ENCODE measurements at regions not wholly inside any gene's neighbourhood (a gene's known extent, or its start where the extent isn't known, plus 50 kb on each side); places are given as distances from the start of the nearest gene placed in this dataset.

DNA sequence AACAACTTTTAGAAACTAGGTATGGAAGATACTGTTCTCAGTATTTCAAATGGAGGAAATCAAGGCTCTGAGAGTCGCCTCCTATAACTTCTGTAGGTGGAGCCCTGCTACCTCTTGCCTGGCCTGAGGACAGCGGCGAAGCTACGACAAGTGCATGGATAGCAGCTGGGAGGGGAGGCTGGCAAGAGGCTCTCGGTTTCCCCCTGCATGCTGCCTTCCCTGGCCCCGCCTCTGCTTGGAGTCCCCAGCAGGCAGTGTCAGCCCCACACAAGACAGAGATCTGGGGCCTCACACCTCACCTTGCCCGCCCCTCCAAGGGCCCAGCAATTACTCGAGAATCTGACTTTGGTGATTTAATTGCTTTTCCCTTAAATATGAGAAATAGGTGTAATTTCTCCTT lies 107.6 kb upstream of the POU3F3 start:
- Histone ChIP-seq H3K9me3 (ENCODE audit: insufficient read depth, low read length, severe bottlenecking) (no peaks in the 10 kb centered on the region), H3K27me3 (ENCODE audit: insufficient read depth, low read length, poor library complexity) (no peaks in the 10 kb centered on the region), H3K4me2 (ENCODE audit: insufficient read depth, low read length) (no peak overlapping the region), H3K27ac (ENCODE audit: low read length) (no peak overlapping the region), H3K79me2 (ENCODE audit: insufficient read depth, low read length) (no peaks in the 10 kb centered on the region), H3K36me3 (ENCODE audit: insufficient read depth, low read length) (no peaks in the 10 kb centered on the region), H4K20me1 (ENCODE audit: insufficient read depth, low read length) (no peaks in the 10 kb centered on the region), H3K4me1 (ENCODE audit: insufficient read depth, low read length) (no peaks in the 10 kb centered on the region), H3K9ac (ENCODE audit: low read depth, low read length) (no peak overlapping the region), H3K4me3 (ENCODE audit: low read depth in 1 of 2, low read length in 2 of 2) (no peak overlapping the region), H2AFZ (ENCODE audit: low read depth, low read length) (no peak overlapping the region)
- DNase-seq (no peak), ATAC-seq (ENCODE audit: insufficient read depth, low read depth) (no peak)
- TF ChIP-seq, protein P1, sequence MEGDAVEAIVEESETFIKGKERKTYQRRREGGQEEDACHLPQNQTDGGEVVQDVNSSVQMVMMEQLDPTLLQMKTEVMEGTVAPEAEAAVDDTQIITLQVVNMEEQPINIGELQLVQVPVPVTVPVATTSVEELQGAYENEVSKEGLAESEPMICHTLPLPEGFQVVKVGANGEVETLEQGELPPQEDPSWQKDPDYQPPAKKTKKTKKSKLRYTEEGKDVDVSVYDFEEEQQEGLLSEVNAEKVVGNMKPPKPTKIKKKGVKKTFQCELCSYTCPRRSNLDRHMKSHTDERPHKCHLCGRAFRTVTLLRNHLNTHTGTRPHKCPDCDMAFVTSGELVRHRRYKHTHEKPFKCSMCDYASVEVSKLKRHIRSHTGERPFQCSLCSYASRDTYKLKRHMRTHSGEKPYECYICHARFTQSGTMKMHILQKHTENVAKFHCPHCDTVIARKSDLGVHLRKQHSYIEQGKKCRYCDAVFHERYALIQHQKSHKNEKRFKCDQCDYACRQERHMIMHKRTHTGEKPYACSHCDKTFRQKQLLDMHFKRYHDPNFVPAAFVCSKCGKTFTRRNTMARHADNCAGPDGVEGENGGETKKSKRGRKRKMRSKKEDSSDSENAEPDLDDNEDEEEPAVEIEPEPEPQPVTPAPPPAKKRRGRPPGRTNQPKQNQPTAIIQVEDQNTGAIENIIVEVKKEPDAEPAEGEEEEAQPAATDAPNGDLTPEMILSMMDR (IDR thresholded peaks at IDR 0.05; ENCODE audit: borderline replicate concordance, extremely low read depth, low read length, poor library complexity, severe bottlenecking), result no peak
- TF ChIP-seq EZH2 (IDR thresholded peaks at IDR 0.05; ENCODE audit: borderline replicate concordance, low read depth, low read length, severe bottlenecking), result no peak

DNA sequence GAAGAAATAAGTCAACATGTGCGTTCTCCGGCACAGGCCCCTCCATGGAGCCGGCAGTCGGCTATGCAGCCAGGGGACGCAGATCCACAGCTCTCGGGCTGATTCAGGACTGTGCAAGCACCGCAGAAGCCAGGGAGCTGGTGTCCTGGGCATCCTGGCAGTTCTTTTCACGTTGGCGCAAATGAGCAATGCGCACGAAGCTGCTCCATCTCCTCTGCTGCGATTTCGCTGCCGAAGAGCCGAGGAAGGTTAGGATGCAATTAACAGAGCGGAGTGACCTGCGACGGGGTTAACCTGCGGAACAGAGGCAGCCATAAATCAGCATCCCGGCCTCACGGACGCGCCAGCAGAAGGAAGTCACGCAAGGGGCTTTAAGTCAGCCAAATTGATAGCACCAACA lies 107.1 kb upstream of the POU3F3 start:
- Histone ChIP-seq H3K27me3 (ENCODE audit: insufficient read depth, low read length, poor library complexity) (no peaks in the 10 kb centered on the region), H3K79me2 (ENCODE audit: insufficient read depth, low read length) (no peaks in the 10 kb centered on the region)

DNA sequence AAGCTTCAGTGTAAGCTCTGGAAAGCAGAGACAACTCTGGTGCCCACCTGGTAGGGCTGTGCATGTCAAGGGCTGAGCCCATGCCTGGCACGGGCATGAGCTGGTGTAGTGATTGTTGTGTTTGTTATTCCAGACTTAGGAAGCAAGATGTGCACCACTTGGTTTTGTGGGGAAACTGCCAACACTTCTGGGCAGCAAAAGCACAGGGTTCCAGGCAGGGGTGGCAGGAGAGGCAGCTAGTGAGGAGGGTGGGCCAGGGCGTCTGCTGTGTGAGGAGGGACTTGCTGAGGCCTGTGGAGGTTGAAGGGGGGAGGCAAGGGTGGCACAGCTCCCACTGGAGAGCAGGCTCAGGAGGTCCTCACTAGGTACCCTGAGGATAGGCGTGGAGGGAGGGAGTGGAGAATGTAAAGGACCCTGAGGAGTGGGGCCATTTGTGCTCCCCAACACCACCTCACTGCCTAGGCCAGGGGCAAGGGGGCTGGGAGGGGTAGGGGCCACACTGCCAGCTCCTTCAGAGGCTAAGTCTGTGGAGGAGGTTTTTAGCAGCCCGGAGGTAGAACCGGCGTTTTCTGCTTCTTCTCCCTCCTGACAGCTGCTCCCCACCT lies 104.0 kb upstream of the POU3F3 start:
- TF ChIP-seq, protein P1 (IDR thresholded peaks at IDR 0.05; ENCODE audit: borderline replicate concordance, extremely low read depth, low read length, poor library complexity, severe bottlenecking), result no peak
- TF ChIP-seq EZH2 (IDR thresholded peaks at IDR 0.05; ENCODE audit: borderline replicate concordance, low read depth, low read length, severe bottlenecking), result no peak
- no peak overlapping the region for H2AFZ ChIP-seq (ENCODE audit: low read depth, low read length)
- H3K27me3 ChIP-seq (ENCODE audit: insufficient read depth, low read length, poor library complexity), result no peaks in the 10 kb centered on the region
- no peaks in the 10 kb centered on the region for H3K4me1 ChIP-seq (ENCODE audit: insufficient read depth, low read length)
- ATAC-seq (ENCODE audit: insufficient read depth, low read depth), result no peak
- no peak overlapping the region for H3K4me3 ChIP-seq (ENCODE audit: low read depth in 1 of 2, low read length in 2 of 2)
- no peaks in the 10 kb centered on the region for H3K79me2 ChIP-seq (ENCODE audit: insufficient read depth, low read length)
- no peak overlapping the region for H3K4me2 ChIP-seq (ENCODE audit: insufficient read depth, low read length)
- H3K27ac ChIP-seq (ENCODE audit: low read length), result no peak overlapping the region
- no peaks in the 10 kb centered on the region for H3K9me3 ChIP-seq (ENCODE audit: insufficient read depth, low read length, severe bottlenecking)
- no peak for DNase-seq
- H3K9ac ChIP-seq (ENCODE audit: low read depth, low read length), result no peak overlapping the region
- no peaks in the 10 kb centered on the region for H3K36me3 ChIP-seq (ENCODE audit: insufficient read depth, low read length)
- H4K20me1 ChIP-seq (ENCODE audit: insufficient read depth, low read length), result no peaks in the 10 kb centered on the region

More for the DNA sequence above, 107.1 kb upstream of the POU3F3 start:
- H3K4me2 ChIP-seq (ENCODE audit: insufficient read depth, low read length), result no peak overlapping the region
- DNase-seq, result no peak
- H3K9me3 ChIP-seq (ENCODE audit: insufficient read depth, low read length, severe bottlenecking), result no peaks in the 10 kb centered on the region
- no peak overlapping the region for H3K4me3 ChIP-seq (ENCODE audit: low read depth in 1 of 2, low read length in 2 of 2)
- no peaks in the 10 kb centered on the region for H3K4me1 ChIP-seq (ENCODE audit: insufficient read depth, low read length)
- H3K36me3 ChIP-seq (ENCODE audit: insufficient read depth, low read length), result no peaks in the 10 kb centered on the region
- no peak overlapping the region for H3K9ac ChIP-seq (ENCODE audit: low read depth, low read length)
- no peak for ATAC-seq (ENCODE audit: insufficient read depth, low read depth)
- H3K27ac ChIP-seq (ENCODE audit: low read length), result no peak overlapping the region
- TF ChIP-seq, protein P1 (IDR thresholded peaks at IDR 0.05; ENCODE audit: borderline replicate concordance, extremely low read depth, low read length, poor library complexity, severe bottlenecking), result no peak
- TF ChIP-seq EZH2 (IDR thresholded peaks at IDR 0.05; ENCODE audit: borderline replicate concordance, low read depth, low read length, severe bottlenecking), result no peak
- no peak overlapping the region for H2AFZ ChIP-seq (ENCODE audit: low read depth, low read length)
- no peaks in the 10 kb centered on the region for H4K20me1 ChIP-seq (ENCODE audit: insufficient read depth, low read length)
